ENCODE measurements at regions not wholly inside any gene's neighbourhood (a gene's known extent, or its start where the extent isn't known, plus 50 kb on each side); places are given as distances from the start of the nearest gene placed in this dataset.

DNA sequence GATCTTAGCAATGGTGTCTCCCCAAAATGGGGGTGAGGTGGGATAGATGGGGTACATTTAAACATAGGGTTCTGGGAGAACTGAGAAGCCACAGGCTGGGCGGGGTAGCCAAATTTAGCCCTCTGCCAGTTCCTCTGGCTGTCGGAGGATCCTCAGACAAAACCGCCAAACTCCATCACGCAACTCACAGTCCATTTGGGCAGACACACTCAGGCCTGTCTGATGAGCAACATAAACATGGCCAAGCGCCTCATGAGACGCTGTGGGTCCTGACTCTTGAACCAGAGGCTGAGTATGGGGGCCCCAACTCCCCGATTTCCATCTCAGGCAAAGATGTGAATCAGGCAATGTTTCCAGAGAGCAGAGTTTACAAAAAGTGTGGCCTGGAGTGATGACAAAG, 162.3 kb downstream of the FGF18 start:
- TF ChIP-seq POLR2AphosphoS5 (IDR thresholded peaks at IDR 0.05) (no peak), CTCF (IDR thresholded peaks at IDR 0.05) (no peak), POLR2A (IDR thresholded peaks at IDR 0.05) (no peak), EP300 (IDR thresholded peaks at IDR 0.05) (no peak)

Measured in suprapubic skin (tissue), 4 donors.